ENCODE measurements at regions not wholly inside any gene's neighbourhood (a gene's known extent, or its start where the extent isn't known, plus 50 kb on each side); places are given as distances from the start of the nearest gene placed in this dataset.

- no peak for TF ChIP-seq POLR2A (IDR thresholded peaks at IDR 0.05)
- TF ChIP-seq CTCF (IDR thresholded peaks at IDR 0.05) = no peak
- 67% methylated on average over 2 of the region's 2 CpGs for WGBS (ENCODE audit: insufficient coverage, low coverage, low lambda C conversion rate, missing lambda C conversion rate)
- Histone ChIP-seq H3K9me3 (no peaks in the 10 kb centered on the region), H3K4me3 (no peak overlapping the region), H3K27ac (no peak overlapping the region), H3K4me1 (no peaks in the 10 kb centered on the region), H3K27me3 (no peaks in the 10 kb centered on the region), H3K36me3 (no peaks in the 10 kb centered on the region)
- ATAC-seq (no peak), DNase-seq (no peak)
- intact Hi-C loops (cut with DNase I) = no loop called here
Observed at GRCh38 chr10:120749072-120749471, 102.1 kb upstream of the WDR11 start.

GRCh38 chr10:120749856-120750566 lies 101.2 kb upstream of the WDR11 start:
- Histone ChIP-seq H3K4me1 (no peaks in the 10 kb centered on the region), H3K36me3 (no peaks in the 10 kb centered on the region), H3K4me3 (no peak overlapping the region), H3K9me3 (no peaks in the 10 kb centered on the region), H3K27me3 (no peaks in the 10 kb centered on the region), H3K27ac (no peak overlapping the region)
- DNase-seq (no peak), ATAC-seq (peak; percentile 41 to 70 (median 49))
- intact Hi-C loops (cut with DNase I) = no loop called here
- WGBS (ENCODE audit: insufficient coverage, low coverage, low lambda C conversion rate, missing lambda C conversion rate) = 43% methylated on average over 11 of the region's 11 CpGs
- no peak for TF ChIP-seq CTCF (IDR thresholded peaks at IDR 0.05)
- TF ChIP-seq POLR2A (IDR thresholded peaks at IDR 0.05) = no peak

GRCh38 chr10:120755771-120756170 lies 95.4 kb upstream of the WDR11 start:
- ATAC-seq (no peak), DNase-seq (no peak)
- no peaks in the 10 kb centered on the region for H3K27me3 ChIP-seq
- no peaks in the 10 kb centered on the region for H3K9me3 ChIP-seq
- H3K4me3 ChIP-seq = no peak overlapping the region
- no peaks in the 10 kb centered on the region for H3K4me1 ChIP-seq
- intact Hi-C loops (cut with DNase I) = no loop called here
- no peak for TF ChIP-seq CTCF (IDR thresholded peaks at IDR 0.05)
- TF ChIP-seq POLR2A (IDR thresholded peaks at IDR 0.05) = no peak
- H3K36me3 ChIP-seq = no peaks in the 10 kb centered on the region
- no peak overlapping the region for H3K27ac ChIP-seq

- DNase-seq (no peak), ATAC-seq (peak in 1 of 4 donors; percentile 48)
- Histone ChIP-seq H3K9me3 (no peaks in the 10 kb centered on the region), H3K4me1 (no peaks in the 10 kb centered on the region), H3K36me3 (no peaks in the 10 kb centered on the region), H3K27ac (no peak overlapping the region), H3K4me3 (no peak overlapping the region), H3K27me3 (no peaks in the 10 kb centered on the region)
- intact Hi-C loops (cut with DNase I) = no loop called here
- 38% methylated on average over 2 of the region's 4 CpGs for WGBS (ENCODE audit: insufficient coverage, low coverage, low lambda C conversion rate, missing lambda C conversion rate)
- TF ChIP-seq CTCF (IDR thresholded peaks at IDR 0.05) (no peak), POLR2A (IDR thresholded peaks at IDR 0.05) (no peak)
Observed at GRCh38 chr10:120760253-120760652, 90.9 kb upstream of the WDR11 start.

- no peaks in the 10 kb centered on the region for H3K36me3 ChIP-seq
- intact Hi-C loops (cut with DNase I) = no loop called here
- no peak for DNase-seq
- no peak overlapping the region for H3K27ac ChIP-seq
- WGBS (ENCODE audit: insufficient coverage, low coverage, low lambda C conversion rate, missing lambda C conversion rate) = 33% methylated on average over 4 of the region's 5 CpGs
- no peaks in the 10 kb centered on the region for H3K27me3 ChIP-seq
- H3K4me1 ChIP-seq = no peaks in the 10 kb centered on the region
- H3K4me3 ChIP-seq = no peak overlapping the region
- no peaks in the 10 kb centered on the region for H3K9me3 ChIP-seq
- no peak for ATAC-seq
- TF ChIP-seq CTCF (IDR thresholded peaks at IDR 0.05) = no peak
- TF ChIP-seq POLR2A (IDR thresholded peaks at IDR 0.05) = no peak
Observed at GRCh38 chr10:120761951-120762350, 89.2 kb upstream of the WDR11 start.

Data from right lobe of liver (tissue), 6 donors.